GM19324 (cell line): ENCODE measurements at regions not wholly inside any gene's neighbourhood (a gene's known extent, or its start where the extent isn't known, plus 50 kb on each side); places are given as distances from the start of the nearest gene placed in this dataset.
A peak's percentile ranks its signal among the peaks of the same experiment; 100 is the strongest.
"Not testable (repeated sequence)": the region's sequence is repeated elsewhere in the genome, so short reads cannot be mapped to it uniquely, and the experiment has no call there.

Experiments
- ATAC-seq: cut with Tn5 transposase; IDR thresholded peaks from one replicate; pipeline ENCODE4 v1.9.1; 2021; ENCODE audit warnings: mild to moderate bottlenecking, moderate library complexity; ENCODE audit not compliant: unreplicated experiment, low FRiP score

GRCh38 chr3:194053136-194053535 is 82.8 kb upstream of the HES1 start:
- ATAC-seq: no peak

GRCh38 chr3:194054016-194054415 is 81.9 kb upstream of the HES1 start:
- no peak for ATAC-seq

- ATAC-seq: no peak
These were observed 81.4 kb upstream of the HES1 start for GRCh38 chr3:194054540-194054939.

- ATAC-seq: no peak
These were observed 81.0 kb upstream of the HES1 start for GRCh38 chr3:194054961-194055360.

- not testable (repeated sequence) for ATAC-seq
These were observed 79.6 kb upstream of the HES1 start for GRCh38 chr3:194056323-194056722.

GRCh38 chr3:194056731-194057415 is 79.1 kb upstream of the HES1 start:
- no peak for ATAC-seq

- peak; percentile 10 for ATAC-seq
These were observed 78.3 kb upstream of the HES1 start for GRCh38 chr3:194057570-194058188.

GRCh38 chr3:194058189-194058571 is 77.8 kb upstream of the HES1 start:
- ATAC-seq: peak; percentile 55

GRCh38 chr3:194058753-194059152 is 77.2 kb upstream of the HES1 start:
- no peak for ATAC-seq

- no peak for ATAC-seq
These were observed 74.4 kb upstream of the HES1 start for GRCh38 chr3:194061421-194062030.

GRCh38 chr3:194062830-194063229 is 73.1 kb upstream of the HES1 start:
- no peak for ATAC-seq

- peak; percentile 49 for ATAC-seq
These were observed 71.3 kb upstream of the HES1 start for GRCh38 chr3:194064380-194065332.

- not testable (repeated sequence) for ATAC-seq
These were observed 68.6 kb upstream of the HES1 start for GRCh38 chr3:194067327-194067726.

- ATAC-seq: no peak
These were observed 68.0 kb upstream of the HES1 start for GRCh38 chr3:194067949-194068362.

GRCh38 chr3:194069421-194070219 is 66.3 kb upstream of the HES1 start:
- ATAC-seq: no peak

GRCh38 chr3:194070220-194070633 is 65.7 kb upstream of the HES1 start:
- no peak for ATAC-seq

GRCh38 chr3:194070634-194071409 is 65.1 kb upstream of the HES1 start:
- ATAC-seq: peak; percentile 95

- no peak for ATAC-seq
These were observed 63.9 kb upstream of the HES1 start for GRCh38 chr3:194072097-194072428.

GRCh38 chr3:194072691-194073279 is 63.2 kb upstream of the HES1 start:
- no peak for ATAC-seq
